BJ (cell line): ENCODE measurements at regions not wholly inside any gene's neighbourhood (a gene's known extent, or its start where the extent isn't known, plus 50 kb on each side); places are given as distances from the start of the nearest gene placed in this dataset.
"Not testable (repeated sequence)": the region's sequence is repeated elsewhere in the genome, so short reads cannot be mapped to it uniquely, and the experiment has no call there.

Experiments
- CTCF ChIA-PET: fragments of 350-600 bp; formaldehyde crosslinking; extraction: SDS; loops from one replicate; lab custom pipeline; 2021; ENCODE audit warnings: antibody characterized with exemption, inconsistent platforms; lab: Yijun Ruan, JAX
- POLR2A ChIA-PET: fragments of 300-600 bp; sonication (Branson Sonifier 250); formaldehyde crosslinking; extraction: SDS; loops from one replicate; lab custom pipeline; 2021; ENCODE audit warnings: antibody characterized with exemption; lab: Charles Lee
- DNase-seq: peaks from one replicate; pipeline ENCODE4 v3.0.0-alpha.2; 2011; ENCODE audit warnings: low read depth
- H3K27me3 ChIP-seq: 2 replicates; pipeline ENCODE4 v1.6.0; 2011; ENCODE audit warnings: low read length; ENCODE audit not compliant: control insufficient read depth, insufficient read depth
- H3K36me3 ChIP-seq: 2 replicates; pipeline ENCODE4 v1.5.1; 2011; ENCODE audit warnings: low read length; ENCODE audit not compliant: control insufficient read depth, insufficient read depth
- H3K4me3 ChIP-seq: 2 replicates; pipeline ENCODE4 v1.5.1; 2011; ENCODE audit warnings: low read depth, mild to moderate bottlenecking, control low read depth, low read length
- TF ChIP-seq, protein P1 (sequence below): IDR thresholded peaks from 2 replicates; pipeline ENCODE4 v1.5.1; 2011; ENCODE audit warnings: low read depth, mild to moderate bottlenecking, control low read depth, inconsistent platforms, low read length, moderate library complexity; ENCODE audit not compliant: insufficient read depth

DNA sequence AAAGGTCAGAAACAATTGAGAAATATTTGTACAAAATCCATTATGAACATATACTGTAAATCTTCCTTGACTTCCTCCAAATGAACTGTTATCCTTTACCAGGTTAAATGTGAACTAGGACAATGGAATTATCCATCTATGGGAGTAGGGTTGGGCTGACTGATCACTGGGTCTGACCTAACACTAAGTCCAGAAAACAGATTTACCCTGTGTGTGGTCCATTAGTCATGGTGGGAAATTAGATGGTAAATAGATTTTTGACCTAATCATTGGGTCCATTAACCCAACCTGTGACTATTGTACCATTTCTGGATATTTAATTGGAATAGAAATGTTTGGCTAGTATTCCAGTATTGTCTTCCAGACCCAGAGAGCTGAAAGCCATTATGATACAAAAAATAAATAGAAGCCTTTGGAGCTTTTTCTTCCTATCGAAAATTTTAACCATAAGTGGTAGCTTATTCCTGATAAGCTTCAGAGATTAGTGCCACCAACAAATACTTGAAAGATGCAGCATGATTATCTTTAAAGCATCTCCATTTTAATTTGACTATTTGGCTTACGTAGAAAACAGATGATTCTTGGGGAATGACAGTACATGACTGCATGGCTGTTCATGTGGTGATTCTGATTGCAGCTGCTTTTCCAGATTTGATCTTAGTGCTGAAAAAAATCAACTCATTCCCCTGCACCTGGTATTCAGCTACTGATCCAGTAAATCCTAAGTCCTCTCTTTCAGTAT is 703.2 kb upstream of the FSHR start:
- Histone ChIP-seq H3K36me3 (no peaks in the 10 kb centered on the region), H3K4me3 (no peak overlapping the region), H3K27me3 (no peaks in the 10 kb centered on the region)
- ChIA-PET POLR2A (no interaction called here), CTCF (no interaction called here)
- DNase-seq = no peak
- TF ChIP-seq, protein P1, sequence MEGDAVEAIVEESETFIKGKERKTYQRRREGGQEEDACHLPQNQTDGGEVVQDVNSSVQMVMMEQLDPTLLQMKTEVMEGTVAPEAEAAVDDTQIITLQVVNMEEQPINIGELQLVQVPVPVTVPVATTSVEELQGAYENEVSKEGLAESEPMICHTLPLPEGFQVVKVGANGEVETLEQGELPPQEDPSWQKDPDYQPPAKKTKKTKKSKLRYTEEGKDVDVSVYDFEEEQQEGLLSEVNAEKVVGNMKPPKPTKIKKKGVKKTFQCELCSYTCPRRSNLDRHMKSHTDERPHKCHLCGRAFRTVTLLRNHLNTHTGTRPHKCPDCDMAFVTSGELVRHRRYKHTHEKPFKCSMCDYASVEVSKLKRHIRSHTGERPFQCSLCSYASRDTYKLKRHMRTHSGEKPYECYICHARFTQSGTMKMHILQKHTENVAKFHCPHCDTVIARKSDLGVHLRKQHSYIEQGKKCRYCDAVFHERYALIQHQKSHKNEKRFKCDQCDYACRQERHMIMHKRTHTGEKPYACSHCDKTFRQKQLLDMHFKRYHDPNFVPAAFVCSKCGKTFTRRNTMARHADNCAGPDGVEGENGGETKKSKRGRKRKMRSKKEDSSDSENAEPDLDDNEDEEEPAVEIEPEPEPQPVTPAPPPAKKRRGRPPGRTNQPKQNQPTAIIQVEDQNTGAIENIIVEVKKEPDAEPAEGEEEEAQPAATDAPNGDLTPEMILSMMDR = no peak

DNA sequence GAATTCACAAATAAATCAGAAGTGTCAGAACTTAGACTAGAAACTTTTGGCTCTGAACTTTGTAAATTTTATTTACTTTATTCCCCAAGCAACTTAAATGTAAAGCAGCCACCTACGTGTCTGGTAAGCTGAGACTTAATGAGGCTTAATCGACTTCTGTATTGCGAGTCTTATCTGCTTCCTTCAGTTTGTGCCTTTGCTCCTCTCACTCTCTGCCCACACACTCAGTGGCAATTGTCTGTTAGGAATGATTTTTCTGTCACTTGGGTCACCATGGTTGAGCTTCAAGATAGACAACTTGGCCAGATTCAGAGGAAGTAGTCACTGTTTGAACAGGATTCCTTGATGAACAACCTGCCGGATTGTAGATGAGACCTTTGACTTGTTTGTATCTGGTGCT is 691.4 kb upstream of the FSHR start:
- no peak for DNase-seq
- Histone ChIP-seq H3K4me3 (no peak overlapping the region), H3K27me3 (no peaks in the 10 kb centered on the region), H3K36me3 (no peaks in the 10 kb centered on the region)
- TF ChIP-seq, protein P1 = no peak
- POLR2A ChIA-PET = no interaction called here
- CTCF ChIA-PET = interaction anchor here (0.6 to 1.6 kb wide), 2 partner anchors 10 to 149 kb away, joined by 3 to 4 read pairs; no protein-coding TSS in a partner anchor

DNA sequence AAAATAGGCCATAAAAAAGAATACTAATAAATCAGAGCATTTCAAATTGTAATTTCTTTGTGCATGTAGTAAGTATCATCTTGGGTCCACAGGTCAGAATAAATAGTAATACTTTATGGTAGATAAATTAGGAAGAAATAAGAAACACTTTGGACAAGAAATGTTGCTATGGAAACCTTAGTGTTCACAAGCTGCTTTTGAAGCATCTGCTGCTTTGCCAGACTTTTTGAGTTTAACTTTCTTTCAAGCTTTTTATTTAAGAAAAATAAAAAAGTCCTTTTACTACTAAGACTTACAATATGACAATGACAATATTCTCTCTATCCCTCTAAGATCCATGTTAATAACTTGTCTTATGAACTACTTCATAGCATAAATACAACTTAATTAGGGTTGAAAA is 690.7 kb upstream of the FSHR start:
- Histone ChIP-seq H3K36me3 (no peaks in the 10 kb centered on the region), H3K27me3 (no peaks in the 10 kb centered on the region), H3K4me3 (no peak overlapping the region)
- ChIA-PET POLR2A (no interaction called here), CTCF (interaction anchor here (0.6 to 1.6 kb wide), 2 partner anchors 9 to 149 kb away, joined by 3 to 4 read pairs; no protein-coding TSS in a partner anchor)
- TF ChIP-seq, protein P1 = no peak
- no peak for DNase-seq

DNA sequence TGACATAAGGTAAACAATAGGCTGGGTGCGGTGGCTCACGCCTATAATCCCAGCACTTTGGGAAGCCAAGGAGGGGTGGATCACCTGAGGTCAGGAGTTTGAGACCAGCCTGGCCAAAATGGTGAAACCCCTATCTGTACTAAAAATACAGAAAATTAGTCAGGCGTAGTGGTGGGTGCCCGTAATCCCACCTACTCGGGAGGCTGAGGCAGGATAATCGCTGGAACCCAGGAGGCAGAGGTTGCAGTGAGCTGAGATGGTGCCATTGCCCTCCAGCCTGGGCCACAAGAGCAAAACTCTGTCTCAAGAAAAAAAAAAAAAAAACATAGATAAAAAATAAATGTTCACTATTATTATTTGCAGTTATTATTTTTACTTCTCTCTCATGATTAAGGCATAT is 689.8 kb upstream of the FSHR start:
- CTCF ChIA-PET = interaction anchor here (1.6 kb wide), 1 partner anchor 8 kb away, joined by 4 read pairs; no protein-coding TSS in a partner anchor
- H3K36me3 ChIP-seq, H3K27me3 ChIP-seq, POLR2A ChIA-PET, DNase-seq, H3K4me3 ChIP-seq: not testable (repeated sequence)

DNA sequence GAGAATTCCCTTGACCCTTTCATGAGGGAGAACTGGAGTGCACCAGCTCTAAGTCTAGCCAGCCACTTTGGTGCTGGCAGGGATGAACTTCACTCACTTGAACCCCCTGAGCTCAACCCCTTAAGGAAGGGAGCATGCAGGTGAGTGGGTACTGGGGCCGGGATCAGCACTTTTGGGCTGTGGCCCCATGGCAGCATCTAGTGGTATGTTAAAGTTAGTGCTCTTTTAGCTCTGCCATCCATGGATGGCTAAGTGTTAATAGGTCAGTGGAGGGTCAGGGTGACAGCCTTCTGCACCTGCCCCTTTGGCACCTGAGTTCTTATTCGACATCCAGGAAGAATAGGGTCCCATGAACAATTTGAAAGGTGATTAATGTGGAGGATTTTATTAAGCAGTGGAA is 689.0 kb upstream of the FSHR start:
- TF ChIP-seq, protein P1 = no peak
- POLR2A ChIA-PET = no interaction called here
- CTCF ChIA-PET = no interaction called here
- H3K27me3 ChIP-seq = no peaks in the 10 kb centered on the region
- H3K4me3 ChIP-seq = no peak overlapping the region
- no peaks in the 10 kb centered on the region for H3K36me3 ChIP-seq
- no peak for DNase-seq
